Right atrium auricular region (tissue), 2 donors: ENCODE measurements at regions not wholly inside any gene's neighbourhood (a gene's known extent, or its start where the extent isn't known, plus 50 kb on each side); places are given as distances from the start of the nearest gene placed in this dataset.
"Not testable (repeated sequence)": the region's sequence is repeated elsewhere in the genome, so short reads cannot be mapped to it uniquely, and the experiment has no call there.

Experiments used
- DNase-seq: peaks from one replicate; pipeline ENCODE4 v3.0.0-alpha.2; 2019; ENCODE audit warnings: low spot score
- H3K27ac ChIP-seq, 2 donors: fragments of 200-600 bp; sonication (generic); 1 replicate in 1 of 2; 2 replicates in 1 of 2; pipeline ENCODE4 v1.5.1; 2016 to 2019
- H3K27me3 ChIP-seq, 2 donors: fragments of 200-600 bp; sonication (generic); one replicate each; pipeline versions ENCODE4 v1.5.1 to v1.6.0; 2017 to 2019
- H3K36me3 ChIP-seq: fragments of 200-600 bp; sonication (generic); one replicate; pipeline ENCODE4 v1.5.1; 2016
- H3K4me1 ChIP-seq, 2 donors: fragments of 200-600 bp; sonication (generic); one replicate each; pipeline versions ENCODE4 v1.5.1 to v1.6.0; 2017 to 2019
- H3K4me3 ChIP-seq, 2 donors: fragments of 200-600 bp; sonication (generic); 1 replicate in 1 of 2; 2 replicates in 1 of 2; pipeline ENCODE4 v1.5.1; 2017 to 2019; ENCODE audit warnings: mild to moderate bottlenecking in 1 of 2, moderate library complexity in 1 of 2
- H3K9me3 ChIP-seq, 2 donors: fragments of 200-600 bp; sonication (generic); one replicate each; pipeline ENCODE4 v1.5.1; 2019
- TF ChIP-seq, protein P1 (sequence below), 2 donors: fragments of 200-600 bp; sonication (generic); IDR thresholded peaks; one replicate each; pipeline ENCODE4 v1.5.1; 2019; ENCODE audit warnings: antibody characterized with exemption in 2 of 2

GRCh38 chr2:142290931-142291330, 160.1 kb upstream of the LRP1B start:
- TF ChIP-seq, protein P1, sequence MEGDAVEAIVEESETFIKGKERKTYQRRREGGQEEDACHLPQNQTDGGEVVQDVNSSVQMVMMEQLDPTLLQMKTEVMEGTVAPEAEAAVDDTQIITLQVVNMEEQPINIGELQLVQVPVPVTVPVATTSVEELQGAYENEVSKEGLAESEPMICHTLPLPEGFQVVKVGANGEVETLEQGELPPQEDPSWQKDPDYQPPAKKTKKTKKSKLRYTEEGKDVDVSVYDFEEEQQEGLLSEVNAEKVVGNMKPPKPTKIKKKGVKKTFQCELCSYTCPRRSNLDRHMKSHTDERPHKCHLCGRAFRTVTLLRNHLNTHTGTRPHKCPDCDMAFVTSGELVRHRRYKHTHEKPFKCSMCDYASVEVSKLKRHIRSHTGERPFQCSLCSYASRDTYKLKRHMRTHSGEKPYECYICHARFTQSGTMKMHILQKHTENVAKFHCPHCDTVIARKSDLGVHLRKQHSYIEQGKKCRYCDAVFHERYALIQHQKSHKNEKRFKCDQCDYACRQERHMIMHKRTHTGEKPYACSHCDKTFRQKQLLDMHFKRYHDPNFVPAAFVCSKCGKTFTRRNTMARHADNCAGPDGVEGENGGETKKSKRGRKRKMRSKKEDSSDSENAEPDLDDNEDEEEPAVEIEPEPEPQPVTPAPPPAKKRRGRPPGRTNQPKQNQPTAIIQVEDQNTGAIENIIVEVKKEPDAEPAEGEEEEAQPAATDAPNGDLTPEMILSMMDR (IDR thresholded peaks at IDR 0.05) = no peak
- Histone ChIP-seq H3K9me3 (no peaks in the 10 kb centered on the region), H3K4me3 (no peak overlapping the region), H3K36me3 (no peaks in the 10 kb centered on the region), H3K4me1 (no peaks in the 10 kb centered on the region), H3K27me3 (no peaks in the 10 kb centered on the region), H3K27ac (no peak overlapping the region)
- DNase-seq = no peak

DNA sequence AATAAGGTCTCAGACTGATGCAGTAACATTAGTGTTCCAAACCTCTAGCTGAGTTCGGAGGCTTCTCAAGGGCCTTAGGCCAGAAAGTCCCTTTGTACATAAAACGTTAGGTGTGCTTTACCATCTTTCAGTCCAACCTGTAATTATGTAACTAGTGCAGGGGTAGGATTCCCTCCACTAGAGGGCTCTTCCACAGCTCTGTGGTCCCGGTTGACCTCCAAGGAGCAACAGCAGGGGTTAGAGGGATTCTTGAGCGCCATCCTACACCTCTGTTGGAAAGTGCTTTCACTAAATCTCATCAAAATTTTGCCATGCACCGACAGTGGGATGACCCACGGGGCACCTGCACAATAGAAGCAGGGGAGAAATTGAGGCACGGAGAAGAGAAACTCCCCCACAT, 155.8 kb upstream of the LRP1B start:
- Histone ChIP-seq H3K36me3 (no peaks in the 10 kb centered on the region), H3K27me3 (no peaks in the 10 kb centered on the region), H3K4me3 (no peak overlapping the region), H3K4me1 (no peaks in the 10 kb centered on the region), H3K9me3 (no peaks in the 10 kb centered on the region), H3K27ac (no peak overlapping the region)
- DNase-seq = no peak
- TF ChIP-seq, protein P1 (IDR thresholded peaks at IDR 0.05) = no peak

DNA sequence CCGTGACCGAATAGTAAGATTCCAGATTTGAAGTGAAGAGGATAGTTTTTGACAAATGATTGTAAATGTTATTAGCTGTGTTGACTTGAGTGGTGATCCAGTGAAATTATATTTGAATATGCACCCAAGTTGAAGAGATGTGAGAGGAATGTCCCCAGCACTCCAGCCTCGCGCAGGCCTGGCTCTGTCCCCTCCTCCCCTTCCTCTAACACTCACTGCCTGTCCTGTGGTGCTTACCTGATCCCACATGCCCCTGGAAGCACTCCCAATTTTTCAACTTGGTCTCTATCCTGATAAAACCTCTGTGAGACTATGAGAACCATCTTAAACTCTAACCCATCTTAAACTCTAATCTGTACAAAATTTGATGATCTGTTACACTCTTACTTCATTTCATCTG, 154.7 kb upstream of the LRP1B start:
- H3K27me3 ChIP-seq = no peaks in the 10 kb centered on the region
- no peak for DNase-seq
- no peaks in the 10 kb centered on the region for H3K9me3 ChIP-seq
- TF ChIP-seq, protein P1 (IDR thresholded peaks at IDR 0.05) = no peak
- no peaks in the 10 kb centered on the region for H3K36me3 ChIP-seq
- H3K4me1 ChIP-seq = no peaks in the 10 kb centered on the region
- H3K27ac ChIP-seq = no peak overlapping the region
- H3K4me3 ChIP-seq = no peak overlapping the region

- H3K36me3 ChIP-seq, H3K9me3 ChIP-seq, H3K27me3 ChIP-seq, DNase-seq, H3K4me3 ChIP-seq, H3K27ac ChIP-seq, H3K4me1 ChIP-seq: not testable (repeated sequence)
These were observed 153.5 kb upstream of the LRP1B start for GRCh38 chr2:142284336-142284735.

GRCh38 chr2:142280831-142281230, 150.0 kb upstream of the LRP1B start:
- Histone ChIP-seq H3K27me3 (no peaks in the 10 kb centered on the region), H3K36me3 (no peaks in the 10 kb centered on the region), H3K4me1 (no peaks in the 10 kb centered on the region), H3K9me3 (peaks cover 4 to 5% of the 10 kb centered on the region in 2 donors), H3K4me3 (no peak overlapping the region), H3K27ac (no peak overlapping the region)
- TF ChIP-seq, protein P1 (IDR thresholded peaks at IDR 0.05) = no peak
- DNase-seq = no peak

DNA sequence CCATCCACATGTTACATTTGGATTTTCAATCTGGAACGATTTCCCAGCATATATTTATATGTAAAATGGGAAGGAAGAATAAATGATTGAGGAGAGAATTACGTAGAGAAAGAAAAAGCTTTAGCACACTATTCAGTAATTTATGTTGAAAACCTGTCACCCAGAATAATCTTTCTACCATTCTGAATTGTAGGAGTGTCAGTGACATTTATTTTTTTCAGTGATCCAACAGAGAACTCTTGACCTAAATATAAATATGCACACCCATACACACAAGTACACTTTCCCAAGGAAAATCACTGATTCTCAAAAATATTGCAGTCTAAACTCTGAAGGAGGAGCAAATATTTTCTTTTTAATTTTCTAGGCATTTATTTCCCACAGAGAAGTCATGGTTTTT, 140.2 kb upstream of the LRP1B start:
- Histone ChIP-seq H3K27ac (no peak overlapping the region), H3K27me3 (no peaks in the 10 kb centered on the region), H3K4me3 (no peak overlapping the region), H3K4me1 (no peaks in the 10 kb centered on the region), H3K9me3 (no peaks in the 10 kb centered on the region), H3K36me3 (no peaks in the 10 kb centered on the region)
- no peak for DNase-seq
- TF ChIP-seq, protein P1 (IDR thresholded peaks at IDR 0.05) = no peak
